C4-2B (cell line): ENCODE measurements at regions not wholly inside any gene's neighbourhood (a gene's known extent, or its start where the extent isn't known, plus 50 kb on each side); places are given as distances from the start of the nearest gene placed in this dataset.

Experiments used
- ZFX ChIP-seq: fragments of 450-650 bp; IDR thresholded peaks from 2 replicates; pipeline ENCODE4 v1.6.1; 2017
- TF ChIP-seq, protein P1 (sequence below): fragments of 450-650 bp; conservative IDR thresholded peaks from 2 replicates; pipeline ENCODE4 v1.5.1; 2017; ENCODE audit warnings: mild to moderate bottlenecking

DNA sequence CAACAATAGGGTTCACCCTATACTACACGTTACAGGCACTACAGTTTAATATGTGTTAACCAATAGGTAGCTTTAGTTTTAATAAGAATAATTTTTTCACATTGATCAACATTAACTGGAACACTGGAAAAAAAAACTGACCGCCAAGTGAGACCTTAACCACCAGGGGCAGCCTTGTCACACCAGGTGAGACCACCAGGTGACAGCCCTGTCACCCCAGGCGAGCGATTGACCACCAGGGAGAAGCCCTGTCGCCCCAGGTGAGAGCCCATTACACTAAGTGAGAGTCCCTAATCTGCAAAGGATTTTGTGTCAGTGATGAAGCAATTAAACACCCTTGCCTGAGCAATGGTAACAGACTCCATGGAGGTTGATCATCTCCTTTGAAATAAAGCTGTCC lies 75.4 kb upstream of the SYK start:
- TF ChIP-seq, protein P1, sequence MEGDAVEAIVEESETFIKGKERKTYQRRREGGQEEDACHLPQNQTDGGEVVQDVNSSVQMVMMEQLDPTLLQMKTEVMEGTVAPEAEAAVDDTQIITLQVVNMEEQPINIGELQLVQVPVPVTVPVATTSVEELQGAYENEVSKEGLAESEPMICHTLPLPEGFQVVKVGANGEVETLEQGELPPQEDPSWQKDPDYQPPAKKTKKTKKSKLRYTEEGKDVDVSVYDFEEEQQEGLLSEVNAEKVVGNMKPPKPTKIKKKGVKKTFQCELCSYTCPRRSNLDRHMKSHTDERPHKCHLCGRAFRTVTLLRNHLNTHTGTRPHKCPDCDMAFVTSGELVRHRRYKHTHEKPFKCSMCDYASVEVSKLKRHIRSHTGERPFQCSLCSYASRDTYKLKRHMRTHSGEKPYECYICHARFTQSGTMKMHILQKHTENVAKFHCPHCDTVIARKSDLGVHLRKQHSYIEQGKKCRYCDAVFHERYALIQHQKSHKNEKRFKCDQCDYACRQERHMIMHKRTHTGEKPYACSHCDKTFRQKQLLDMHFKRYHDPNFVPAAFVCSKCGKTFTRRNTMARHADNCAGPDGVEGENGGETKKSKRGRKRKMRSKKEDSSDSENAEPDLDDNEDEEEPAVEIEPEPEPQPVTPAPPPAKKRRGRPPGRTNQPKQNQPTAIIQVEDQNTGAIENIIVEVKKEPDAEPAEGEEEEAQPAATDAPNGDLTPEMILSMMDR = peak; percentile 43
- TF ChIP-seq ZFX = no peak
